H1 (cell line): ENCODE measurements at regions not wholly inside any gene's neighbourhood (a gene's known extent, or its start where the extent isn't known, plus 50 kb on each side); places are given as distances from the start of the nearest gene placed in this dataset.

Source experiments
- CTCF ChIA-PET: fragments of 300-600 bp; sonication (Branson Sonifier 250); formaldehyde crosslinking; loops from one replicate; lab custom pipeline; 2021; ENCODE audit not compliant: partially characterized antibody; lab: Charles Lee
- POLR2A ChIA-PET: fragments of 300-600 bp; sonication (Branson Sonifier 250); formaldehyde crosslinking; loops from one replicate; lab custom pipeline; 2021; ENCODE audit warnings: inconsistent platforms; ENCODE audit not compliant: partially characterized antibody; lab: Charles Lee
- DNase-seq, 2 experiments: peaks; one replicate each; pipeline versions ENCODE4 v3.0.0 to v3.0.0-alpha.2; 2010 to 2022; ENCODE audit warnings: low spot score in 2 of 2, low read depth in 1 of 2, mixed read lengths in 1 of 2
- FAIRE-seq: peaks from 2 replicates; lab custom pipeline; 2011; peaks lifted over from hg19 to GRCh38; lab: Jason Lieb, UNC
- H2AFZ ChIP-seq: 2 replicates; pipeline ENCODE4 v1.8.1; 2012; ENCODE audit warnings: low read length, inconsistent platforms
- H2AK5ac ChIP-seq: 2 replicates; pipeline ENCODE4 v1.6.1; 2013; ENCODE audit warnings: low read depth, low read length
- H2BK120ac ChIP-seq: replicated peaks from 2 replicates; pipeline ENCODE3; 2013; ENCODE audit warnings: low read depth, low read length, inconsistent platforms
- H2BK12ac ChIP-seq: 2 replicates; pipeline ENCODE4 v1.6.1; 2013; ENCODE audit warnings: low read depth, low read length
- H2BK15ac ChIP-seq: 2 replicates; pipeline ENCODE4 v1.6.1; 2013; ENCODE audit warnings: low read length
- H2BK20ac ChIP-seq: 2 replicates; pipeline ENCODE4 v1.6.1; 2013; ENCODE audit warnings: low read length
- H2BK5ac ChIP-seq: 2 replicates; pipeline ENCODE4 v1.6.1; 2013; ENCODE audit warnings: low read depth, low read length
- H3K14ac ChIP-seq: 2 replicates; pipeline ENCODE4 v1.6.1; 2013; ENCODE audit warnings: inconsistent platforms; ENCODE audit not compliant: insufficient read length
- H3K18ac ChIP-seq: 2 replicates; pipeline ENCODE4 v1.6.1; 2013; ENCODE audit warnings: low read length; ENCODE audit errors: extremely low read depth
- H3K23ac ChIP-seq: 2 replicates; pipeline ENCODE4 v1.6.1; 2013; ENCODE audit warnings: inconsistent platforms; ENCODE audit not compliant: insufficient read length
- H3K23me2 ChIP-seq: 2 replicates; pipeline ENCODE4 v1.6.1; 2013; ENCODE audit warnings: low read depth, low read length
- H3K27ac ChIP-seq: 2 replicates; pipeline ENCODE4 v1.6.1; 2011; ENCODE audit warnings: low read depth, low read length, inconsistent platforms
- H3K27me3 ChIP-seq, 4 experiments: replicated peaks in 1 of 4; 1 replicate in 1 of 4; 2 replicates in 3 of 4; pipeline versions ENCODE4 v1.6.1 to v1.8.1; 2011 to 2013; ENCODE audit warnings: low read length in 3 of 4, mild to moderate bottlenecking in 3 of 4, inconsistent platforms in 2 of 4, mixed read lengths in 2 of 4, moderate library complexity in 1 of 4; ENCODE audit not compliant: control insufficient read depth in 3 of 4, insufficient read depth in 3 of 4; ENCODE audit errors: extremely low read depth in 1 of 4
- H3K36me3 ChIP-seq, 4 experiments: 2 replicates each; pipeline versions ENCODE4 v1.6.1 to v1.8.1; 2011 to 2013; ENCODE audit warnings: mild to moderate bottlenecking in 4 of 4, low read length in 3 of 4, moderate library complexity in 2 of 4, control low read depth in 1 of 4, inconsistent platforms in 1 of 4; ENCODE audit not compliant: insufficient read depth in 4 of 4, control insufficient read depth in 2 of 4
- H3K4ac ChIP-seq: replicated peaks from 2 replicates; pipeline ENCODE3; 2013; ENCODE audit warnings: low read length, low read depth, mixed read lengths, inconsistent platforms; ENCODE audit not compliant: insufficient read length
- H3K4me1 ChIP-seq, 4 experiments: replicated peaks in 1 of 4; 1 replicate in 1 of 4; 2 replicates in 3 of 4; pipeline versions ENCODE4 v1.6.1 to v1.8.1; 2011 to 2013; ENCODE audit warnings: low read length in 3 of 4, inconsistent platforms in 2 of 4, mixed read lengths in 1 of 4; ENCODE audit not compliant: insufficient read depth in 4 of 4, control insufficient read depth in 3 of 4
- H3K4me2 ChIP-seq, 2 experiments: 2 replicates each; pipeline versions ENCODE4 v1.6.1 to v1.8.1; 2011 to 2013; ENCODE audit warnings: low read depth in 2 of 2, low read length in 2 of 2, control low read depth in 1 of 2, inconsistent platforms in 1 of 2, mild to moderate bottlenecking in 1 of 2; ENCODE audit not compliant: insufficient read depth in 1 of 2
- H3K4me3 ChIP-seq, 4 experiments: fragments of 200-600, 300-600 bp in 1 of 4; sonication (generic), shearing (Covaris generic), sonication (Bioruptor Twin) in 1 of 4; 2 replicates each; pipeline versions ENCODE4 v1.5.1 to v1.8.1; 2011 to 2016; ENCODE audit warnings: low read length in 4 of 4, low read depth in 3 of 4, control low read depth in 2 of 4, inconsistent platforms in 2 of 4, mild to moderate bottlenecking in 2 of 4, mixed read lengths in 1 of 4, moderate library complexity in 1 of 4; ENCODE audit not compliant: insufficient read depth in 2 of 4; ENCODE audit errors: extremely low read depth in 1 of 4
- H3K56ac ChIP-seq: replicated peaks from 2 replicates; pipeline ENCODE3; 2013; ENCODE audit warnings: low read depth, mild to moderate bottlenecking, mixed read lengths, low read length, inconsistent platforms; ENCODE audit not compliant: insufficient read length
- H3K79me1 ChIP-seq: 2 replicates; pipeline ENCODE4 v1.6.1; 2013; ENCODE audit warnings: low read depth, low read length, control low read depth
- H3K79me2 ChIP-seq, 2 experiments: 2 replicates each; pipeline versions ENCODE4 v1.6.1 to v1.8.1; 2012 to 2013; ENCODE audit warnings: low read length in 2 of 2, mild to moderate bottlenecking in 2 of 2, inconsistent platforms in 1 of 2; ENCODE audit not compliant: insufficient read depth in 2 of 2, control insufficient read depth in 1 of 2
- H3K9ac ChIP-seq, 4 experiments: replicated peaks in 1 of 4; 1 replicate in 1 of 4; 2 replicates in 3 of 4; pipeline versions ENCODE4 v1.6.1 to v1.8.1; 2011 to 2013; ENCODE audit warnings: low read depth in 3 of 4, low read length in 3 of 4, control low read depth in 2 of 4, mild to moderate bottlenecking in 2 of 4, moderate library complexity in 2 of 4, inconsistent platforms in 1 of 4; ENCODE audit errors: extremely low read depth in 1 of 4
- H3K9me3 ChIP-seq, 2 experiments: 2 replicates each; pipeline versions ENCODE4 v1.6.1 to v1.8.1; 2012 to 2013; ENCODE audit warnings: mild to moderate bottlenecking in 2 of 2, moderate library complexity in 2 of 2, control low read depth in 1 of 2, inconsistent platforms in 1 of 2, low read depth in 1 of 2, low read length in 1 of 2, mixed read lengths in 1 of 2; ENCODE audit not compliant: insufficient read depth in 2 of 2
- H4K20me1 ChIP-seq, 2 experiments: replicated peaks in 1 of 2; 2 replicates each; pipeline versions ENCODE3 to v1.8.1; 2011 to 2013; ENCODE audit warnings: inconsistent platforms in 2 of 2, low read length in 2 of 2, mild to moderate bottlenecking in 1 of 2; ENCODE audit not compliant: insufficient read depth in 2 of 2, control insufficient read depth in 1 of 2
- H4K5ac ChIP-seq: 2 replicates; pipeline ENCODE4 v1.6.1; 2013; ENCODE audit warnings: low read length, low read depth, mixed read lengths, inconsistent platforms; ENCODE audit not compliant: insufficient read length
- H4K8ac ChIP-seq: 2 replicates; pipeline ENCODE4 v1.8.0; 2013; ENCODE audit warnings: mild to moderate bottlenecking, moderate library complexity, low read length, inconsistent platforms; ENCODE audit not compliant: insufficient read depth; ENCODE audit errors: extremely low read depth
- H4K91ac ChIP-seq: replicated peaks from 2 replicates; pipeline ENCODE3; 2013; ENCODE audit warnings: low read length, mixed read lengths, inconsistent platforms; ENCODE audit not compliant: insufficient read length
- ASH2L ChIP-seq: fragments of 200-600, 300-600 bp; sonication (generic); IDR thresholded peaks from one replicate; pipeline ENCODE4 v1.7.1; 2017; ENCODE audit warnings: low read length
- ATF2 ChIP-seq: IDR thresholded peaks from 2 replicates; pipeline ENCODE4 v1.6.1; 2012; ENCODE audit warnings: low read length, inconsistent platforms
- BACH1 ChIP-seq: IDR thresholded peaks from 2 replicates; pipeline ENCODE4 v1.6.1; 2012; ENCODE audit warnings: low read length, improper control_type of control experiment
- BCL11A ChIP-seq, 2 experiments: IDR thresholded peaks; one replicate each; pipeline ENCODE4 v1.6.1; 2011; ENCODE audit warnings: low read depth in 2 of 2, low read length in 2 of 2, mild to moderate bottlenecking in 2 of 2
- MAFK ChIP-seq: IDR thresholded peaks from 2 replicates; pipeline ENCODE4 v1.6.1; 2012; ENCODE audit warnings: low read depth, mild to moderate bottlenecking, improper control_type of control experiment, low read length
- PHF8 ChIP-seq: fragments of 200-600 bp; sonication (generic); conservative IDR thresholded peaks from 2 replicates; pipeline ENCODE4 v1.7.1; 2012; ENCODE audit warnings: low read depth, mild to moderate bottlenecking, inconsistent platforms, low read length, moderate library complexity
- TBP ChIP-seq: IDR thresholded peaks from 2 replicates; pipeline ENCODE4 v1.6.1; 2011; ENCODE audit warnings: low read depth, low read length, improper control_type of control experiment
- WGBS, 2 experiments: shearing (Covaris generic) in 1 of 2; methylation state at CpG; one replicate each; pipeline versions ENCODE4 v1.1.6 to v1.1.7; 2013 to 2015; ENCODE audit warnings: low lambda C conversion rate in 2 of 2, mixed read lengths in 2 of 2, inconsistent platforms in 1 of 2, low coverage in 1 of 2, missing lambda C conversion rate in 1 of 2; ENCODE audit not compliant: insufficient replicate concordance in 2 of 2, insufficient coverage in 1 of 2, insufficient read length in 1 of 2; ENCODE audit errors: extremely low coverage in 1 of 2, missing lambda C conversion rate in 1 of 2; 5-methylcytosine and 5-hydroxymethylcytosine counted together

DNA sequence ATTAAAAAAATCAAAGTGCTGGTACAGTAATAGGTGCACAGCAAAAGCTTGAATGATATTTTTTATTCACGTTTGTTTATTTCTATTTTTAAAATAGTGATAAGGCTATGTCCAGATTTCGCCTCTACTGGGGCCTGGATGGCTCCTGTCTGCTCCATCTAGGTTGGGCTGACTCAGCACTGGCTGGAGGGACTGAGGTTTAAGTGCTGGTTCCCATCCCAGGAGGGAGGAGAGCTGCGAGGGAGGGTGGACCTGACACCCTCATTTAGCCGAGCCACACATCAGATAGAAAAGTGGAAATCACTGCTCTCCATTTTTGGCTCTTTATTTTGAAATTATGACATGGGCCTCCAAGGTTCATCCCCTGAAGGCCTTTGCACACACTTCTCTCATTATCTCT, 95.4 kb upstream of the AGBL1 start:
- no peak overlapping the region for H2BK15ac ChIP-seq
- 69% methylated on average over 4 of the region's 4 CpGs; no CpG with 5 or more reads in 1 of the 2 experiments for WGBS, 2 experiments
- no peak overlapping the region for H3K18ac ChIP-seq
- H2BK20ac ChIP-seq, result no peak overlapping the region
- H3K4me1 ChIP-seq, result no peaks in the 10 kb centered on the region
- no peak overlapping the region for H3K4me3 ChIP-seq
- H3K23me2 ChIP-seq, result no peaks in the 10 kb centered on the region
- H3K9me3 ChIP-seq, result peaks cover 0 to 4% of the 10 kb centered on the region in 2 experiments; a peak in 1 of 4 replicates
- FAIRE-seq, result no peak
- ChIA-PET CTCF (interaction anchor here (1.2 kb wide), 1 partner anchor 9 kb away, joined by 5 read pairs; no protein-coding TSS in a partner anchor), POLR2A (no interaction called here)
- DNase-seq, result no peak
- no peak overlapping the region for H2AFZ ChIP-seq
- no peak overlapping the region for H4K91ac ChIP-seq
- H2BK5ac ChIP-seq, result no peak overlapping the region
- no peak overlapping the region for H3K27ac ChIP-seq
- H3K79me2 ChIP-seq, result no peaks in the 10 kb centered on the region
- no peak overlapping the region for H3K4me2 ChIP-seq
- no peak overlapping the region for H2BK12ac ChIP-seq
- H2AK5ac ChIP-seq, result no peak overlapping the region
- no peak overlapping the region for H3K9ac ChIP-seq
- no peak overlapping the region for H3K14ac ChIP-seq
- no peaks in the 10 kb centered on the region for H3K79me1 ChIP-seq
- no peaks in the 10 kb centered on the region for H3K36me3 ChIP-seq
- H4K5ac ChIP-seq, result no peak overlapping the region
- H3K23ac ChIP-seq, result no peak overlapping the region
- no peak overlapping the region for H3K4ac ChIP-seq
- no peak overlapping the region for H3K56ac ChIP-seq
- no peak overlapping the region for H2BK120ac ChIP-seq
- no peaks in the 10 kb centered on the region for H4K20me1 ChIP-seq
- H4K8ac ChIP-seq, result no peak overlapping the region
- no peaks in the 10 kb centered on the region for H3K27me3 ChIP-seq
- TF ChIP-seq ASH2L (no peak), TBP (no peak), ATF2 (no peak), BACH1 (no peak), BCL11A (IDR thresholded peaks at IDR 0.05; ENCODE audit: low read depth in 2 of 2, low read length in 2 of 2) (no peak), PHF8 (no peak), MAFK (no peak)
